ENCODE measurements at regions not wholly inside any gene's neighbourhood (a gene's known extent, or its start where the extent isn't known, plus 50 kb on each side); places are given as distances from the start of the nearest gene placed in this dataset.

GRCh38 chr10:3568983-3569382 lies 216.0 kb downstream of the KLF6 start:
- Histone ChIP-seq H3K27ac (ENCODE audit: low read depth, low read length) (no peak overlapping the region), H3K4me2 (ENCODE audit: low read length) (no peak overlapping the region), H3K9me2 (replicated peaks; ENCODE audit: control insufficient read depth, low read length) (no peaks in the 10 kb centered on the region), H3K9me3 (ENCODE audit: control insufficient read depth, insufficient read depth, low read length) (no peaks in the 10 kb centered on the region), H3F3A (ENCODE audit: control insufficient read depth, insufficient read depth) (no peaks in the 10 kb centered on the region), H3K79me2 (ENCODE audit: control insufficient read depth, low read length) (no peaks in the 10 kb centered on the region), H3K4me3 (ENCODE audit: low read length) (no peak overlapping the region), H3K36me3 (ENCODE audit: control insufficient read depth, low read length) (no peaks in the 10 kb centered on the region), H3K27me3 (ENCODE audit: control insufficient read depth, low read length) (no peaks in the 10 kb centered on the region), H4K20me1 (ENCODE audit: control insufficient read depth, insufficient read depth, low read depth, low read length) (no peaks in the 10 kb centered on the region), H3K4me1 (ENCODE audit: control insufficient read depth, low read length) (no peaks in the 10 kb centered on the region)
- TF ChIP-seq CTCF (IDR thresholded peaks at IDR 0.05; ENCODE audit: low read depth, low read length, poor library complexity, severe bottlenecking) = no peak
- no peak for TF ChIP-seq EZH2phosphoT487 (IDR thresholded peaks at IDR 0.05; ENCODE audit: borderline replicate concordance, low read length)

- H3F3A ChIP-seq (ENCODE audit: control insufficient read depth, insufficient read depth) = no peaks in the 10 kb centered on the region
- no peak overlapping the region for H3K27ac ChIP-seq (ENCODE audit: low read depth, low read length)
- H4K20me1 ChIP-seq (ENCODE audit: control insufficient read depth, insufficient read depth, low read depth, low read length) = no peaks in the 10 kb centered on the region
- TF ChIP-seq EZH2phosphoT487 (IDR thresholded peaks at IDR 0.05; ENCODE audit: borderline replicate concordance, low read length) = no peak
- no peak for TF ChIP-seq CTCF (IDR thresholded peaks at IDR 0.05; ENCODE audit: low read depth, low read length, poor library complexity, severe bottlenecking)
- no peak overlapping the region for H3K4me3 ChIP-seq (ENCODE audit: low read length)
- H3K4me1 ChIP-seq (ENCODE audit: control insufficient read depth, low read length) = no peaks in the 10 kb centered on the region
- H3K4me2 ChIP-seq (ENCODE audit: low read length) = no peak overlapping the region
- no peaks in the 10 kb centered on the region for H3K9me2 ChIP-seq (replicated peaks; ENCODE audit: control insufficient read depth, low read length)
- no peaks in the 10 kb centered on the region for H3K79me2 ChIP-seq (ENCODE audit: control insufficient read depth, low read length)
- no peaks in the 10 kb centered on the region for H3K9me3 ChIP-seq (ENCODE audit: control insufficient read depth, insufficient read depth, low read length)
- no peaks in the 10 kb centered on the region for H3K27me3 ChIP-seq (ENCODE audit: control insufficient read depth, low read length)
- no peaks in the 10 kb centered on the region for H3K36me3 ChIP-seq (ENCODE audit: control insufficient read depth, low read length)
Measured at GRCh38 chr10:3568392-3568791, 216.6 kb downstream of the KLF6 start.

GRCh38 chr10:3567291-3567963 lies 217.6 kb downstream of the KLF6 start:
- Histone ChIP-seq H3K27me3 (ENCODE audit: control insufficient read depth, low read length) (no peaks in the 10 kb centered on the region), H3K4me3 (ENCODE audit: low read length) (no peak overlapping the region), H3K4me2 (ENCODE audit: low read length) (no peak overlapping the region), H3K36me3 (ENCODE audit: control insufficient read depth, low read length) (no peaks in the 10 kb centered on the region), H3K4me1 (ENCODE audit: control insufficient read depth, low read length) (no peaks in the 10 kb centered on the region), H3K9me3 (ENCODE audit: control insufficient read depth, insufficient read depth, low read length) (no peaks in the 10 kb centered on the region), H4K20me1 (ENCODE audit: control insufficient read depth, insufficient read depth, low read depth, low read length) (no peaks in the 10 kb centered on the region), H3K79me2 (ENCODE audit: control insufficient read depth, low read length) (no peaks in the 10 kb centered on the region), H3K27ac (ENCODE audit: low read depth, low read length) (no peak overlapping the region), H3F3A (ENCODE audit: control insufficient read depth, insufficient read depth) (no peaks in the 10 kb centered on the region), H3K9me2 (replicated peaks; ENCODE audit: control insufficient read depth, low read length) (no peaks in the 10 kb centered on the region)
- TF ChIP-seq EZH2phosphoT487 (IDR thresholded peaks at IDR 0.05; ENCODE audit: borderline replicate concordance, low read length) (no peak), CTCF (IDR thresholded peaks at IDR 0.05; ENCODE audit: low read depth, low read length, poor library complexity, severe bottlenecking) (no peak)
